DOHH2 (cell line): ENCODE measurements at regions not wholly inside any gene's neighbourhood (a gene's known extent, or its start where the extent isn't known, plus 50 kb on each side); places are given as distances from the start of the nearest gene placed in this dataset.

ENCODE experiments used
- EZH2phosphoT487 ChIP-seq: fragments of 200-600 bp; sonication (generic); IDR thresholded peaks from 2 replicates; pipeline ENCODE4 v1.6.1; 2017; ENCODE audit warnings: borderline replicate concordance, mild to moderate bottlenecking, antibody characterized with exemption, low read length, moderate library complexity, mixed read lengths
- TF ChIP-seq, protein P1 (sequence below): fragments of 200-600 bp; sonication (generic); IDR thresholded peaks from one replicate; pipeline ENCODE4 v1.5.1; 2014; ENCODE audit warnings: antibody characterized with exemption, mild to moderate bottlenecking, low read depth, low read length; ENCODE audit not compliant: poor library complexity, severe bottlenecking

DNA sequence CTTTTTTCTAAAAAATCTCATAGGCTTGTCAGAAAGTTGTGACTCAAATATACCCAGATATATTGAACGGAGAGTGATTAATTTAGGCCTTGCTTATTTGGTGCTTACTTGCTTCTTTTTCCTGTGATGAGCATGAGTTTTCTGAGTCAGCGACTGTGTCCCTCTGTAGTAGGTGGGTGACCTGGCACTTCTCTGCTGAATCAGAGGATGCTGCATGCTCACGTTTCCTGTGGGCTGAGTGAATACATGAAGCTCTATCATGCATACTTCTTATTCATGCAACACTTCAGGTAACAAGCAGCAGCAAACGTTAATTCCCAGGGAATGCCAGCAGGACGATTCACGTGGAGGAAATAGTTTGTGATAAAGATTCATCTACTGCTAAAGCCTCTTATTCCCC lies 245.0 kb downstream of the KLF5 start:
- TF ChIP-seq, protein P1, sequence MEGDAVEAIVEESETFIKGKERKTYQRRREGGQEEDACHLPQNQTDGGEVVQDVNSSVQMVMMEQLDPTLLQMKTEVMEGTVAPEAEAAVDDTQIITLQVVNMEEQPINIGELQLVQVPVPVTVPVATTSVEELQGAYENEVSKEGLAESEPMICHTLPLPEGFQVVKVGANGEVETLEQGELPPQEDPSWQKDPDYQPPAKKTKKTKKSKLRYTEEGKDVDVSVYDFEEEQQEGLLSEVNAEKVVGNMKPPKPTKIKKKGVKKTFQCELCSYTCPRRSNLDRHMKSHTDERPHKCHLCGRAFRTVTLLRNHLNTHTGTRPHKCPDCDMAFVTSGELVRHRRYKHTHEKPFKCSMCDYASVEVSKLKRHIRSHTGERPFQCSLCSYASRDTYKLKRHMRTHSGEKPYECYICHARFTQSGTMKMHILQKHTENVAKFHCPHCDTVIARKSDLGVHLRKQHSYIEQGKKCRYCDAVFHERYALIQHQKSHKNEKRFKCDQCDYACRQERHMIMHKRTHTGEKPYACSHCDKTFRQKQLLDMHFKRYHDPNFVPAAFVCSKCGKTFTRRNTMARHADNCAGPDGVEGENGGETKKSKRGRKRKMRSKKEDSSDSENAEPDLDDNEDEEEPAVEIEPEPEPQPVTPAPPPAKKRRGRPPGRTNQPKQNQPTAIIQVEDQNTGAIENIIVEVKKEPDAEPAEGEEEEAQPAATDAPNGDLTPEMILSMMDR = no peak
- no peak for TF ChIP-seq EZH2phosphoT487
